Type B pancreatic cell (in vitro differentiated cells): ENCODE measurements at regions not wholly inside any gene's neighbourhood (a gene's known extent, or its start where the extent isn't known, plus 50 kb on each side); places are given as distances from the start of the nearest gene placed in this dataset.

Experiments used
- DNase-seq: peaks from one replicate; pipeline ENCODE4 v3.0.0; 2021; ENCODE audit warnings: mixed read lengths; ENCODE audit not compliant: unreplicated experiment; ENCODE audit errors: extremely low spot score
- H3K27ac Mint-ChIP-seq: 2 replicates; pipeline ENCODE4 v1.8.0; 2021; ENCODE audit warnings: mild to moderate bottlenecking, mixed read lengths
- H3K27me3 Mint-ChIP-seq: 2 replicates; pipeline ENCODE4 v1.8.0; 2021; ENCODE audit warnings: mixed read lengths
- H3K36me3 Mint-ChIP-seq: 2 replicates; pipeline ENCODE4 v1.8.0; 2021; ENCODE audit warnings: mixed read lengths
- H3K4me1 Mint-ChIP-seq: one replicate; pipeline ENCODE4 v1.8.0; 2021; ENCODE audit warnings: mixed read lengths; ENCODE audit not compliant: unreplicated experiment
- H3K4me3 Mint-ChIP-seq: 2 replicates; pipeline ENCODE4 v1.8.0; 2021; ENCODE audit warnings: mild to moderate bottlenecking, mixed read lengths
- H3K9me3 Mint-ChIP-seq: 2 replicates; pipeline ENCODE4 v1.8.0; 2021; ENCODE audit warnings: mixed read lengths
- TF ChIP-seq, protein P1 (sequence below): fragments of 200-600 bp; sonication (generic); conservative IDR thresholded peaks from 2 replicates; pipeline ENCODE4 v1.5.0; 2021; ENCODE audit warnings: antibody characterized with exemption, mild to moderate bottlenecking

DNA sequence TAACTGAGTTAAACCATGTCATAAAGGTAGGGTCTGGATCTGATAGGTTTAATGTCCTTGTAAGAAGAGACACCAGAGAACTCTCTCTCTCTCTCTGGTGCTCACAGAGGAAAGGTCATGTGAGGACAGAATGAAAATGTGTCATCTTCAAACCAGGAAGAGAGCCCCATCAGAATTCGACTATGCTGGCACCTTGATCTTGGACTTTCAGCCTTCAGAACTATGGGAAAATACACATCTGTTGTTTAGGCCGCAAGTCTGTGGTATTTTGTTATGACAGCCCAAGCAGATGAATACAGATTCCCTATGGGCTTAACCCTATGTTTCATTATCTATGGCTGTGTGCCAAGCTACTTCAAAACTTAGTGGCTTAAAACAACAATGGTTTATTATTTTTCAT, 105.5 kb upstream of the DDIT4L start:
- H3K4me3 Mint-ChIP-seq, result no peak overlapping the region
- TF ChIP-seq, protein P1, sequence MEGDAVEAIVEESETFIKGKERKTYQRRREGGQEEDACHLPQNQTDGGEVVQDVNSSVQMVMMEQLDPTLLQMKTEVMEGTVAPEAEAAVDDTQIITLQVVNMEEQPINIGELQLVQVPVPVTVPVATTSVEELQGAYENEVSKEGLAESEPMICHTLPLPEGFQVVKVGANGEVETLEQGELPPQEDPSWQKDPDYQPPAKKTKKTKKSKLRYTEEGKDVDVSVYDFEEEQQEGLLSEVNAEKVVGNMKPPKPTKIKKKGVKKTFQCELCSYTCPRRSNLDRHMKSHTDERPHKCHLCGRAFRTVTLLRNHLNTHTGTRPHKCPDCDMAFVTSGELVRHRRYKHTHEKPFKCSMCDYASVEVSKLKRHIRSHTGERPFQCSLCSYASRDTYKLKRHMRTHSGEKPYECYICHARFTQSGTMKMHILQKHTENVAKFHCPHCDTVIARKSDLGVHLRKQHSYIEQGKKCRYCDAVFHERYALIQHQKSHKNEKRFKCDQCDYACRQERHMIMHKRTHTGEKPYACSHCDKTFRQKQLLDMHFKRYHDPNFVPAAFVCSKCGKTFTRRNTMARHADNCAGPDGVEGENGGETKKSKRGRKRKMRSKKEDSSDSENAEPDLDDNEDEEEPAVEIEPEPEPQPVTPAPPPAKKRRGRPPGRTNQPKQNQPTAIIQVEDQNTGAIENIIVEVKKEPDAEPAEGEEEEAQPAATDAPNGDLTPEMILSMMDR, result no peak
- H3K9me3 Mint-ChIP-seq, result no peaks in the 10 kb centered on the region
- H3K27ac Mint-ChIP-seq, result no peak overlapping the region
- no peaks in the 10 kb centered on the region for H3K36me3 Mint-ChIP-seq
- no peak for DNase-seq
- no peaks in the 10 kb centered on the region for H3K27me3 Mint-ChIP-seq
- H3K4me1 Mint-ChIP-seq, result peaks cover 14% of the 10 kb centered on the region

DNA sequence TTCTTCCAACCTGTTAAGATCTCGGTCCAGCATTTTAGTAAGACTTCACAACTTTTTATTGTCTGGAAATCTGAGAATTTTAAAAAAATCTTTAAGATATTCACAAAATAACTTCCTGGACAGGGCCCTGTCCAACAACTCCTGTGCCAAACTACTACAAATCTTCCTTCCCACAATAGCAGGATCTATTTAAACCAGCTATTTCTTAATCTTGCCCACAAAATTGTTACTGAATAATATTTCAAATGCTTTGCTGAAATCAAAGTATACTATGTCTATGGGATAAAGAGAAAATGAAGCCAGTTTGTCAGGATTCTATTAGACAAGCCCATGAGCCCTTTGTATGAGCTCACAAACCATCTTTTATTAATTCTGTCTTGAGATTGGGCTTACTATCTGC, 104.1 kb upstream of the DDIT4L start:
- TF ChIP-seq, protein P1, result no peak
- no peak overlapping the region for H3K27ac Mint-ChIP-seq
- no peak overlapping the region for H3K4me3 Mint-ChIP-seq
- no peaks in the 10 kb centered on the region for H3K27me3 Mint-ChIP-seq
- peaks cover 9% of the 10 kb centered on the region for H3K4me1 Mint-ChIP-seq
- H3K9me3 Mint-ChIP-seq, result no peaks in the 10 kb centered on the region
- no peaks in the 10 kb centered on the region for H3K36me3 Mint-ChIP-seq
- DNase-seq, result no peak

DNA sequence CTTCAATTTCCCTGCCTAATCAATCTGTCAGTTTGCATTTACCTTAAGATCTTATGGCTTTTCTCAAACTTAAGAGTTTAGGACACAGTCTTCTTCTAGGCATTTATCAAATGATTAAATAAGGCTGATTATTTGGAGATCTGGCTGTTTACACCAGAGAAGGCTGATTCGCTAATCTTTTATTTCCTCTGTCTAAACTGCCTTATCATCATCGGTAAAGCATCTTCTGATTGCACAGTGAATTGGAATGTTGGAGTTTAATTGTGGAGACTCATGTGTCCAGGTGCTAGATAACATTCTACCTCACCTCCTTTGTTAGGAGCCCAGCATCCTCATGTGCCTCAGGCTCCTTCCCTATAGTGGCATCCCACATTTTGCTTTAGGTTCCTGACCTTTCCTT, 100.3 kb upstream of the DDIT4L start:
- TF ChIP-seq, protein P1, result no peak
- Mint-ChIP-seq H3K4me1 (peaks cover 10% of the 10 kb centered on the region), H3K9me3 (no peaks in the 10 kb centered on the region), H3K27ac (no peak overlapping the region), H3K4me3 (no peak overlapping the region), H3K27me3 (no peaks in the 10 kb centered on the region), H3K36me3 (no peaks in the 10 kb centered on the region)
- no peak for DNase-seq

DNA sequence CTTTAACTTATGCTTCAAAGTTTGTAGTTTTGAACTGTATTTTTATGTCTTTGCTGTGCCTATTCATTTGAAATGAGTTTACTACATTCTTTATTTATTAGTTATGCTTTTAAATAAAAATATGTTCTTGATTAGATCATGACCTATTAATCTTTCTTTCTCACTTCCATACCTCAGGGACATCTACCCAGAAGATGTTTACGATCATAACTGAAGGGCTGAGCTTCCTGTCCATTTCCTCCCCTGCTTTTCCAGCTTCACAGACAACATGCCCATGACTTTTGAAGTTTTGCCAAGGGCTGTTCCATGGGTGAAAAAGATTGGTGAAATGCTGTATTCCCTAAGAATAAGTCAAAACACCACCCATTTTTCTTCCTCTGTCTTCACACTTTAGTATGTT, 99.7 kb upstream of the DDIT4L start:
- Mint-ChIP-seq H3K27ac (no peak overlapping the region), H3K4me3 (no peak overlapping the region), H3K4me1 (peaks cover 13% of the 10 kb centered on the region), H3K27me3 (no peaks in the 10 kb centered on the region), H3K9me3 (no peaks in the 10 kb centered on the region), H3K36me3 (no peaks in the 10 kb centered on the region)
- TF ChIP-seq, protein P1, result no peak
- no peak for DNase-seq

DNA sequence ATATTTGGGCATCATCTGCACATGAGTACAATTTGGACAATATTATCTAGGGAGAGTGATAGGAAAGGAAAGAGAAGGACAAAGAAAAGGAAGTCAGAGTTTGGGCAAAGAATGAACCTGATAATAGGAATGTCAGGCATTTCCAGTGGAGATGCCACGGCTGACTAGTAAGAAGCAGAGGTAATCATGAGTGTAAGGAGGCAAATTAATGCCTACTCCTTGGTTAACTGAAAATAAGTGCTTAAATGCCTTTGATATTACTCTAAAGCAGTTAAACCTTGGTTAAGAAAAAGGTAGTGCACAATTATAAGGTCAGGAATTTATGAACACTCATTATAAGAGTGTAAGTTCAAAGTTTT, 99.2 kb upstream of the DDIT4L start:
- H3K9me3 Mint-ChIP-seq, result no peaks in the 10 kb centered on the region

More for the DNA sequence above, 99.2 kb upstream of the DDIT4L start:
- TF ChIP-seq, protein P1, result no peak
- H3K27ac Mint-ChIP-seq, result no peak overlapping the region
- H3K36me3 Mint-ChIP-seq, result no peaks in the 10 kb centered on the region
- H3K4me1 Mint-ChIP-seq, result peaks cover 16% of the 10 kb centered on the region
- DNase-seq, result no peak
- H3K4me3 Mint-ChIP-seq, result no peak overlapping the region
- no peaks in the 10 kb centered on the region for H3K27me3 Mint-ChIP-seq
